Prostate gland (tissue), 2 donors: ENCODE measurements at regions not wholly inside any gene's neighbourhood (a gene's known extent, or its start where the extent isn't known, plus 50 kb on each side); places are given as distances from the start of the nearest gene placed in this dataset.

Experiments
- DNase-seq: peaks from one replicate; pipeline ENCODE4 v3.0.0-alpha.2; 2019; ENCODE audit warnings: low spot score
- H3K27ac ChIP-seq, 2 donors: fragments of 200-600 bp; sonication (generic); 2 replicates each; pipeline ENCODE4 v1.5.1; 2017 to 2019
- H3K27me3 ChIP-seq: fragments of 200-600 bp; sonication (generic); replicated peaks from 2 replicates; pipeline ENCODE4 v1.5.1; 2019; ENCODE audit not compliant: insufficient read depth
- H3K36me3 ChIP-seq, 2 donors: fragments of 200-600 bp; sonication (generic); 1 replicate in 1 of 2; 2 replicates in 1 of 2; pipeline versions ENCODE4 v1.5.1 to v1.8.1; 2017 to 2019
- H3K4me1 ChIP-seq: fragments of 200-600 bp; sonication (generic); replicated peaks from 2 replicates; pipeline ENCODE4 v1.5.1; 2019
- H3K4me3 ChIP-seq, 2 donors: fragments of 200-600 bp; sonication (generic); 2 replicates each; pipeline ENCODE4 v1.5.1; 2017 to 2019
- H3K9me3 ChIP-seq: fragments of 200-600 bp; sonication (generic); 2 replicates; pipeline ENCODE4 v1.5.1; 2017
- POLR2A ChIP-seq: fragments of 450-650 bp; IDR thresholded peaks from one replicate; pipeline ENCODE4 v1.6.1; 2016; ENCODE audit warnings: antibody characterized with exemption, mild to moderate bottlenecking
- POLR2AphosphoS5 ChIP-seq: sonication (generic); formaldehyde crosslinking; IDR thresholded peaks from one replicate; pipeline ENCODE4 v1.6.1; 2017; ENCODE audit warnings: antibody characterized with exemption
- WGBS: methylation state at CpG from one replicate; pipeline ENCODE4 v1.1.5; 2018; 5-methylcytosine and 5-hydroxymethylcytosine counted together
- intact Hi-C: fragments of 100-400 bp; cut with DNase I; formaldehyde crosslinking; loops from one replicate; pipeline ENCODE4 v1.14.2; 2022
- TF ChIP-seq, protein P1 (sequence below), 4 experiments: fragments of 200-600 bp in 2 of 4; fragments of 450-650 bp in 2 of 4; sonication (generic) in 2 of 4; IDR thresholded peaks; 1 replicate in 3 of 4; 2 replicates in 1 of 4; pipeline ENCODE4 v1.5.1; 2016 to 2019; ENCODE audit warnings: antibody characterized with exemption in 4 of 4, mild to moderate bottlenecking in 2 of 4, moderate library complexity in 2 of 4

- H3K4me3 ChIP-seq = no peak overlapping the region
- 51% methylated on average over 7 of the region's 7 CpGs for WGBS
- TF ChIP-seq POLR2AphosphoS5 (no peak), POLR2A (no peak)
- TF ChIP-seq, protein P1, sequence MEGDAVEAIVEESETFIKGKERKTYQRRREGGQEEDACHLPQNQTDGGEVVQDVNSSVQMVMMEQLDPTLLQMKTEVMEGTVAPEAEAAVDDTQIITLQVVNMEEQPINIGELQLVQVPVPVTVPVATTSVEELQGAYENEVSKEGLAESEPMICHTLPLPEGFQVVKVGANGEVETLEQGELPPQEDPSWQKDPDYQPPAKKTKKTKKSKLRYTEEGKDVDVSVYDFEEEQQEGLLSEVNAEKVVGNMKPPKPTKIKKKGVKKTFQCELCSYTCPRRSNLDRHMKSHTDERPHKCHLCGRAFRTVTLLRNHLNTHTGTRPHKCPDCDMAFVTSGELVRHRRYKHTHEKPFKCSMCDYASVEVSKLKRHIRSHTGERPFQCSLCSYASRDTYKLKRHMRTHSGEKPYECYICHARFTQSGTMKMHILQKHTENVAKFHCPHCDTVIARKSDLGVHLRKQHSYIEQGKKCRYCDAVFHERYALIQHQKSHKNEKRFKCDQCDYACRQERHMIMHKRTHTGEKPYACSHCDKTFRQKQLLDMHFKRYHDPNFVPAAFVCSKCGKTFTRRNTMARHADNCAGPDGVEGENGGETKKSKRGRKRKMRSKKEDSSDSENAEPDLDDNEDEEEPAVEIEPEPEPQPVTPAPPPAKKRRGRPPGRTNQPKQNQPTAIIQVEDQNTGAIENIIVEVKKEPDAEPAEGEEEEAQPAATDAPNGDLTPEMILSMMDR (IDR thresholded peaks at IDR 0.05) = no peak
These were observed 97.0 kb upstream of the F13A1 start for GRCh38 chr6:6417475-6417874.

DNA sequence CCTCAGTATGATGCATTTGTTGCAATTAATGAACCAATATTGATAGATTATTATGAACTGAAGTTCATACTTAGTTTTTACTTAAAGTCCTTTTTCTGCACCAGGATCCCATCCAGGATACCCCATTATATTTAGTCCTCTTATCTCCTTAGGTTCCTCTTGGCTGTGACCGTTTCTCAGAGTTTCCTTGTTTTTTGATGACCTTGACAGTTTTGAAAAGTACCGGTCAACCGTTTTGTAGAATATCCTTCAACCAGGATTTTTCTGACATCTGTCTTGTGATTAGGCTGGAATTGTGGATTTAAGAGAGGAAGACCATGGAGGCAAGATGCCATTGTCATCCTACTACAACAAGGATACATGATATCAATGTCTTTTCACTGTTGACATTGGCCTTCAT, 98.0 kb upstream of the F13A1 start:
- Histone ChIP-seq H3K4me3 (no peak overlapping the region), H3K4me1 (no peaks in the 10 kb centered on the region), H3K27ac (no peak overlapping the region), H3K9me3 (no peaks in the 10 kb centered on the region), H3K36me3 (no peaks in the 10 kb centered on the region), H3K27me3 (no peaks in the 10 kb centered on the region)
- no peak for DNase-seq
- 84% methylated on average over 3 of the region's 3 CpGs for WGBS
- TF ChIP-seq, protein P1 (IDR thresholded peaks at IDR 0.05) = no peak
- TF ChIP-seq POLR2AphosphoS5 (no peak), POLR2A (no peak)
- intact Hi-C loops = no loop called here

More at GRCh38 chr6:6417475-6417874, 97.0 kb upstream of the F13A1 start:
- Histone ChIP-seq H3K9me3 (no peaks in the 10 kb centered on the region), H3K4me1 (no peaks in the 10 kb centered on the region), H3K36me3 (no peaks in the 10 kb centered on the region), H3K27ac (no peak overlapping the region), H3K27me3 (no peaks in the 10 kb centered on the region)
- DNase-seq = no peak
- intact Hi-C loops = no loop called here

GRCh38 chr6:6420107-6420506, 99.6 kb upstream of the F13A1 start:
- TF ChIP-seq POLR2AphosphoS5 (no peak), POLR2A (no peak)
- TF ChIP-seq, protein P1 (IDR thresholded peaks at IDR 0.05) = no peak
- WGBS = 91% methylated on average over 1 of the region's 1 CpG
- H3K27me3 ChIP-seq = no peaks in the 10 kb centered on the region
- no peaks in the 10 kb centered on the region for H3K4me1 ChIP-seq
- no peaks in the 10 kb centered on the region for H3K36me3 ChIP-seq
- H3K27ac ChIP-seq = no peak overlapping the region
- no peak overlapping the region for H3K4me3 ChIP-seq
- intact Hi-C loops = no loop called here
- no peaks in the 10 kb centered on the region for H3K9me3 ChIP-seq
- no peak for DNase-seq

- 14% methylated on average over 2 of the region's 2 CpGs for WGBS
- Histone ChIP-seq H3K27me3 (no peaks in the 10 kb centered on the region), H3K9me3 (no peaks in the 10 kb centered on the region), H3K27ac (no peak overlapping the region), H3K36me3 (no peaks in the 10 kb centered on the region), H3K4me1 (no peaks in the 10 kb centered on the region), H3K4me3 (no peak overlapping the region)
- intact Hi-C loops = no loop called here
- no peak for DNase-seq
- TF ChIP-seq, protein P1 (IDR thresholded peaks at IDR 0.05) = no peak
- TF ChIP-seq POLR2A (no peak), POLR2AphosphoS5 (no peak)
These were observed 113.7 kb upstream of the F13A1 start for GRCh38 chr6:6434151-6434550.

- Histone ChIP-seq H3K9me3 (no peaks in the 10 kb centered on the region), H3K27ac (no peak overlapping the region), H3K36me3 (no peaks in the 10 kb centered on the region), H3K27me3 (no peaks in the 10 kb centered on the region), H3K4me1 (no peaks in the 10 kb centered on the region), H3K4me3 (no peak overlapping the region)
- WGBS = 95% methylated on average over 1 of the region's 1 CpG
- TF ChIP-seq POLR2AphosphoS5 = no peak
- TF ChIP-seq, protein P1 (IDR thresholded peaks at IDR 0.05) = no peak
- no peak for TF ChIP-seq POLR2A
- intact Hi-C loops = no loop called here
- DNase-seq = no peak
These were observed 114.3 kb upstream of the F13A1 start for GRCh38 chr6:6434723-6435122.
